ENCODE measurements at regions not wholly inside any gene's neighbourhood (a gene's known extent, or its start where the extent isn't known, plus 50 kb on each side); places are given as distances from the start of the nearest gene placed in this dataset.

GRCh38 chr2:172658945-172659344, 76.7 kb upstream of the RAPGEF4 start:
- TF ChIP-seq CTCF (IDR thresholded peaks at IDR 0.05) (no peak), POLR2A (IDR thresholded peaks at IDR 0.05) (no peak)
